H1 (cell line): ENCODE measurements at regions not wholly inside any gene's neighbourhood (a gene's known extent, or its start where the extent isn't known, plus 50 kb on each side); places are given as distances from the start of the nearest gene placed in this dataset.

ENCODE experiments used
- CTCF ChIA-PET: fragments of 300-600 bp; sonication (Branson Sonifier 250); formaldehyde crosslinking; loops from one replicate; lab custom pipeline; 2021; ENCODE audit not compliant: partially characterized antibody; lab: Charles Lee
- POLR2A ChIA-PET: fragments of 300-600 bp; sonication (Branson Sonifier 250); formaldehyde crosslinking; loops from one replicate; lab custom pipeline; 2021; ENCODE audit warnings: inconsistent platforms; ENCODE audit not compliant: partially characterized antibody; lab: Charles Lee
- DNase-seq, 2 experiments: peaks; one replicate each; pipeline versions ENCODE4 v3.0.0 to v3.0.0-alpha.2; 2010 to 2022; ENCODE audit warnings: low spot score in 2 of 2, low read depth in 1 of 2, mixed read lengths in 1 of 2
- FAIRE-seq: peaks from 2 replicates; lab custom pipeline; 2011; peaks lifted over from hg19 to GRCh38; lab: Jason Lieb, UNC
- H2AFZ ChIP-seq: 2 replicates; pipeline ENCODE4 v1.8.1; 2012; ENCODE audit warnings: low read length, inconsistent platforms
- H2AK5ac ChIP-seq: 2 replicates; pipeline ENCODE4 v1.6.1; 2013; ENCODE audit warnings: low read depth, low read length
- H2BK120ac ChIP-seq: replicated peaks from 2 replicates; pipeline ENCODE3; 2013; ENCODE audit warnings: low read depth, low read length, inconsistent platforms
- H2BK12ac ChIP-seq: 2 replicates; pipeline ENCODE4 v1.6.1; 2013; ENCODE audit warnings: low read depth, low read length
- H2BK15ac ChIP-seq: 2 replicates; pipeline ENCODE4 v1.6.1; 2013; ENCODE audit warnings: low read length
- H2BK20ac ChIP-seq: 2 replicates; pipeline ENCODE4 v1.6.1; 2013; ENCODE audit warnings: low read length
- H2BK5ac ChIP-seq: 2 replicates; pipeline ENCODE4 v1.6.1; 2013; ENCODE audit warnings: low read depth, low read length
- H3K14ac ChIP-seq: 2 replicates; pipeline ENCODE4 v1.6.1; 2013; ENCODE audit warnings: inconsistent platforms; ENCODE audit not compliant: insufficient read length
- H3K18ac ChIP-seq: 2 replicates; pipeline ENCODE4 v1.6.1; 2013; ENCODE audit warnings: low read length; ENCODE audit errors: extremely low read depth
- H3K23ac ChIP-seq: 2 replicates; pipeline ENCODE4 v1.6.1; 2013; ENCODE audit warnings: inconsistent platforms; ENCODE audit not compliant: insufficient read length
- H3K23me2 ChIP-seq: 2 replicates; pipeline ENCODE4 v1.6.1; 2013; ENCODE audit warnings: low read depth, low read length
- H3K27ac ChIP-seq: 2 replicates; pipeline ENCODE4 v1.6.1; 2011; ENCODE audit warnings: low read depth, low read length, inconsistent platforms
- H3K27me3 ChIP-seq, 4 experiments: replicated peaks in 1 of 4; 1 replicate in 1 of 4; 2 replicates in 3 of 4; pipeline versions ENCODE4 v1.6.1 to v1.8.1; 2011 to 2013; ENCODE audit warnings: low read length in 3 of 4, mild to moderate bottlenecking in 3 of 4, inconsistent platforms in 2 of 4, mixed read lengths in 2 of 4, moderate library complexity in 1 of 4; ENCODE audit not compliant: control insufficient read depth in 3 of 4, insufficient read depth in 3 of 4; ENCODE audit errors: extremely low read depth in 1 of 4
- H3K36me3 ChIP-seq, 4 experiments: 2 replicates each; pipeline versions ENCODE4 v1.6.1 to v1.8.1; 2011 to 2013; ENCODE audit warnings: mild to moderate bottlenecking in 4 of 4, low read length in 3 of 4, moderate library complexity in 2 of 4, control low read depth in 1 of 4, inconsistent platforms in 1 of 4; ENCODE audit not compliant: insufficient read depth in 4 of 4, control insufficient read depth in 2 of 4
- H3K4ac ChIP-seq: replicated peaks from 2 replicates; pipeline ENCODE3; 2013; ENCODE audit warnings: low read length, low read depth, mixed read lengths, inconsistent platforms; ENCODE audit not compliant: insufficient read length
- H3K4me1 ChIP-seq, 4 experiments: replicated peaks in 1 of 4; 1 replicate in 1 of 4; 2 replicates in 3 of 4; pipeline versions ENCODE4 v1.6.1 to v1.8.1; 2011 to 2013; ENCODE audit warnings: low read length in 3 of 4, inconsistent platforms in 2 of 4, mixed read lengths in 1 of 4; ENCODE audit not compliant: insufficient read depth in 4 of 4, control insufficient read depth in 3 of 4
- H3K4me2 ChIP-seq, 2 experiments: 2 replicates each; pipeline versions ENCODE4 v1.6.1 to v1.8.1; 2011 to 2013; ENCODE audit warnings: low read depth in 2 of 2, low read length in 2 of 2, control low read depth in 1 of 2, inconsistent platforms in 1 of 2, mild to moderate bottlenecking in 1 of 2; ENCODE audit not compliant: insufficient read depth in 1 of 2
- H3K4me3 ChIP-seq, 4 experiments: fragments of 200-600, 300-600 bp in 1 of 4; sonication (generic), shearing (Covaris generic), sonication (Bioruptor Twin) in 1 of 4; 2 replicates each; pipeline versions ENCODE4 v1.5.1 to v1.8.1; 2011 to 2016; ENCODE audit warnings: low read length in 4 of 4, low read depth in 3 of 4, control low read depth in 2 of 4, inconsistent platforms in 2 of 4, mild to moderate bottlenecking in 2 of 4, mixed read lengths in 1 of 4, moderate library complexity in 1 of 4; ENCODE audit not compliant: insufficient read depth in 2 of 4; ENCODE audit errors: extremely low read depth in 1 of 4
- H3K56ac ChIP-seq: replicated peaks from 2 replicates; pipeline ENCODE3; 2013; ENCODE audit warnings: low read depth, mild to moderate bottlenecking, mixed read lengths, low read length, inconsistent platforms; ENCODE audit not compliant: insufficient read length
- H3K79me1 ChIP-seq: 2 replicates; pipeline ENCODE4 v1.6.1; 2013; ENCODE audit warnings: low read depth, low read length, control low read depth
- H3K79me2 ChIP-seq, 2 experiments: 2 replicates each; pipeline versions ENCODE4 v1.6.1 to v1.8.1; 2012 to 2013; ENCODE audit warnings: low read length in 2 of 2, mild to moderate bottlenecking in 2 of 2, inconsistent platforms in 1 of 2; ENCODE audit not compliant: insufficient read depth in 2 of 2, control insufficient read depth in 1 of 2
- H3K9ac ChIP-seq, 4 experiments: replicated peaks in 1 of 4; 1 replicate in 1 of 4; 2 replicates in 3 of 4; pipeline versions ENCODE4 v1.6.1 to v1.8.1; 2011 to 2013; ENCODE audit warnings: low read depth in 3 of 4, low read length in 3 of 4, control low read depth in 2 of 4, mild to moderate bottlenecking in 2 of 4, moderate library complexity in 2 of 4, inconsistent platforms in 1 of 4; ENCODE audit errors: extremely low read depth in 1 of 4
- H3K9me3 ChIP-seq, 2 experiments: 2 replicates each; pipeline versions ENCODE4 v1.6.1 to v1.8.1; 2012 to 2013; ENCODE audit warnings: mild to moderate bottlenecking in 2 of 2, moderate library complexity in 2 of 2, control low read depth in 1 of 2, inconsistent platforms in 1 of 2, low read depth in 1 of 2, low read length in 1 of 2, mixed read lengths in 1 of 2; ENCODE audit not compliant: insufficient read depth in 2 of 2
- H4K20me1 ChIP-seq, 2 experiments: replicated peaks in 1 of 2; 2 replicates each; pipeline versions ENCODE3 to v1.8.1; 2011 to 2013; ENCODE audit warnings: inconsistent platforms in 2 of 2, low read length in 2 of 2, mild to moderate bottlenecking in 1 of 2; ENCODE audit not compliant: insufficient read depth in 2 of 2, control insufficient read depth in 1 of 2
- H4K5ac ChIP-seq: 2 replicates; pipeline ENCODE4 v1.6.1; 2013; ENCODE audit warnings: low read length, low read depth, mixed read lengths, inconsistent platforms; ENCODE audit not compliant: insufficient read length
- H4K8ac ChIP-seq: 2 replicates; pipeline ENCODE4 v1.8.0; 2013; ENCODE audit warnings: mild to moderate bottlenecking, moderate library complexity, low read length, inconsistent platforms; ENCODE audit not compliant: insufficient read depth; ENCODE audit errors: extremely low read depth
- H4K91ac ChIP-seq: replicated peaks from 2 replicates; pipeline ENCODE3; 2013; ENCODE audit warnings: low read length, mixed read lengths, inconsistent platforms; ENCODE audit not compliant: insufficient read length
- BACH1 ChIP-seq: IDR thresholded peaks from 2 replicates; pipeline ENCODE4 v1.6.1; 2012; ENCODE audit warnings: low read length, improper control_type of control experiment
- CBX8 ChIP-seq: fragments of 300-800, 300-1000 bp; sonication (generic); IDR thresholded peaks from 2 replicates; pipeline ENCODE4 v1.7.1; 2016; ENCODE audit warnings: low read depth, low read length, borderline replicate concordance
- EGR1 ChIP-seq: IDR thresholded peaks from 2 replicates; pipeline ENCODE4 v1.6.1; 2011; ENCODE audit warnings: low read depth, low read length, borderline replicate concordance
- POU5F1 ChIP-seq: IDR thresholded peaks from 2 replicates; pipeline ENCODE4 v1.6.1; 2011; ENCODE audit warnings: low read depth, mild to moderate bottlenecking, low read length, moderate library complexity
- RAD21 ChIP-seq, 2 experiments: IDR thresholded peaks in 1 of 2; conservative IDR thresholded peaks in 1 of 2; 2 replicates each; pipeline ENCODE4 v1.6.1; 2011; ENCODE audit warnings: low read depth in 2 of 2, low read length in 2 of 2, improper control_type of control experiment in 1 of 2, inconsistent platforms in 1 of 2, mild to moderate bottlenecking in 1 of 2, moderate library complexity in 1 of 2
- RBBP5 ChIP-seq: IDR thresholded peaks from 2 replicates; pipeline ENCODE4 v1.7.1; 2012; ENCODE audit warnings: low read depth, mild to moderate bottlenecking, inconsistent platforms, low read length, moderate library complexity, borderline replicate concordance
- WGBS, 2 experiments: shearing (Covaris generic) in 1 of 2; methylation state at CpG; one replicate each; pipeline versions ENCODE4 v1.1.6 to v1.1.7; 2013 to 2015; ENCODE audit warnings: low lambda C conversion rate in 2 of 2, mixed read lengths in 2 of 2, inconsistent platforms in 1 of 2, low coverage in 1 of 2, missing lambda C conversion rate in 1 of 2; ENCODE audit not compliant: insufficient replicate concordance in 2 of 2, insufficient coverage in 1 of 2, insufficient read length in 1 of 2; ENCODE audit errors: extremely low coverage in 1 of 2, missing lambda C conversion rate in 1 of 2; 5-methylcytosine and 5-hydroxymethylcytosine counted together

GRCh38 chr2:41947701-41948396 is 100.0 kb upstream of the PKDCC start:
- Histone ChIP-seq H3K4ac (peak overlapping the region; percentile 92), H3K14ac (no peak overlapping the region), H4K91ac (peak overlapping the region; percentile 98), H2BK120ac (peak overlapping the region; percentile 95), H3K23me2 (no peaks in the 10 kb centered on the region), H2BK5ac (peak overlapping the region; percentile 95), H3K9ac (peak overlapping the region in 2 of 4 experiments; percentile 20 to 22; a peak in 1 of 7 replicates), H2AFZ (no peak overlapping the region), H4K8ac (peak overlapping the region; percentile 17; the same call in 1 of the 2 replicates), H3K23ac (no peak overlapping the region), H2BK20ac (peak overlapping the region; percentile 100), H3K4me1 (peaks cover 19 to 31% (median 23%) of the 10 kb centered on the region in 4 experiments; a peak in 6 of 7 replicates), H3K4me2 (peak overlapping the region; percentile 59 to 71), H3K79me1 (no peaks in the 10 kb centered on the region), H3K27me3 (no peaks in the 10 kb centered on the region), H2BK12ac (peak overlapping the region; percentile 99), H3K4me3 (peak overlapping the region in 2 of 4 experiments; percentile 24 to 36; a peak in 4 of 8 replicates), H3K9me3 (no peaks in the 10 kb centered on the region), H3K18ac (peak overlapping the region; percentile 99), H4K5ac (peak overlapping the region; percentile 87), H2BK15ac (peak overlapping the region; percentile 33; the same call in 1 of the 2 replicates), H3K27ac (peak overlapping the region; percentile 51; the same call in 1 of the 2 replicates), H2AK5ac (peak overlapping the region; percentile 8), H4K20me1 (no peaks in the 10 kb centered on the region), H3K36me3 (no peaks in the 10 kb centered on the region), H3K56ac (no peak overlapping the region), H3K79me2 (no peaks in the 10 kb centered on the region)
- WGBS, 2 experiments: 13% methylated on average over 11 of the region's 11 CpGs; no CpG with 5 or more reads in 1 of the 2 experiments
- peak in 1 of 2 experiments; percentile 66 for DNase-seq
- peak; percentile 70 for FAIRE-seq
- CTCF ChIA-PET: interaction anchor here (0.5 to 7.2 kb wide), 14 partner anchors 9 to 188 kb away, joined by 3 to 53 read pairs (median 5); no protein-coding TSS in a partner anchor
- POLR2A ChIA-PET: interaction anchor here (0.8 to 3.6 kb wide), 14 partner anchors 9 to 151 kb away, joined by 3 to 47 read pairs (median 4); partner anchors contain the start of gene PKDCC
- TF ChIP-seq POU5F1 (no peak), BACH1 (no peak), CBX8 (no peak), EGR1 (no peak), RBBP5 (peak; percentile 75; the same call in 1 of the 2 replicates), RAD21 (IDR thresholded peaks at IDR 0.05 in 1 of 2, conservative IDR thresholded peaks at IDR 0.05 in 1 of 2; ENCODE audit: low read depth in 2 of 2, low read length in 2 of 2) (peak in 1 of 2 experiments; percentile 4; a peak in 1 of 4 replicates)
